Vagina (tissue), 2 donors: ENCODE measurements at regions not wholly inside any gene's neighbourhood (a gene's known extent, or its start where the extent isn't known, plus 50 kb on each side); places are given as distances from the start of the nearest gene placed in this dataset.

Source experiments
- DNase-seq, 2 donors: peaks; one replicate each; pipeline ENCODE4 v3.0.0-alpha.2; 2017; ENCODE audit errors: extremely low spot score in 2 of 2
- H3K27ac ChIP-seq: fragments of 200-600 bp; sonication (generic); one replicate; pipeline ENCODE4 v1.5.1; 2019
- H3K27me3 ChIP-seq: fragments of 200-600 bp; sonication (generic); one replicate; pipeline ENCODE4 v1.5.1; 2019
- H3K36me3 ChIP-seq, 2 donors: fragments of 200-600 bp; sonication (generic); one replicate each; pipeline ENCODE4 v1.5.1; 2017 to 2019
- H3K4me1 ChIP-seq: fragments of 200-600 bp; sonication (generic); one replicate; pipeline ENCODE4 v1.5.1; 2019
- H3K4me3 ChIP-seq, 2 donors: fragments of 200-600 bp; sonication (generic); 1 replicate in 1 of 2; 2 replicates in 1 of 2; pipeline ENCODE4 v1.5.1; 2016 to 2019
- H3K9me3 ChIP-seq: fragments of 200-600 bp; sonication (generic); one replicate; pipeline ENCODE4 v1.5.1; 2019
- CTCF ChIP-seq, 3 experiments: fragments of 450-650 bp in 2 of 3; fragments of 200-600 bp in 1 of 3; sonication (generic) in 1 of 3; IDR thresholded peaks; one replicate each; pipeline ENCODE4 v1.5.1; 2017 to 2019; ENCODE audit warnings: antibody characterized with exemption in 3 of 3, mild to moderate bottlenecking in 2 of 3, moderate library complexity in 2 of 3
- POLR2A ChIP-seq, 2 donors: fragments of 450-650 bp; IDR thresholded peaks; one replicate each; pipeline ENCODE4 v1.6.1; 2017; ENCODE audit warnings: antibody characterized with exemption in 2 of 2, mild to moderate bottlenecking in 2 of 2, moderate library complexity in 2 of 2
- POLR2AphosphoS5 ChIP-seq, 2 donors: sonication (generic); formaldehyde crosslinking; IDR thresholded peaks; one replicate each; pipeline ENCODE4 v1.9.0; 2017; ENCODE audit warnings: antibody characterized with exemption in 2 of 2, mild to moderate bottlenecking in 2 of 2, low read depth in 1 of 2; ENCODE audit not compliant: insufficient read depth in 1 of 2
- intact Hi-C: fragments of 100-400 bp; cut with DNase I; formaldehyde crosslinking; loops from one replicate; pipeline ENCODE4 v1.15.1; 2023

- intact Hi-C loops: no loop called here
- DNase-seq: peak in 1 of 2 donors; percentile 52
- Histone ChIP-seq H3K4me1 (no peaks in the 10 kb centered on the region), H3K4me3 (no peak overlapping the region), H3K9me3 (no peaks in the 10 kb centered on the region), H3K27me3 (peaks cover 2% of the 10 kb centered on the region), H3K36me3 (no peaks in the 10 kb centered on the region), H3K27ac (no peak overlapping the region)
- TF ChIP-seq CTCF (IDR thresholded peaks at IDR 0.05): no peak
- no peak for TF ChIP-seq POLR2A (IDR thresholded peaks at IDR 0.05)
- no peak for TF ChIP-seq POLR2AphosphoS5 (IDR thresholded peaks at IDR 0.05; ENCODE audit: insufficient read depth in 1 of 2, low read depth in 1 of 2)
Measured at GRCh38 chr22:47552541-47553205, 790.2 kb downstream of the TBC1D22A start.

- Histone ChIP-seq H3K9me3 (no peaks in the 10 kb centered on the region), H3K27me3 (peaks cover 2% of the 10 kb centered on the region), H3K36me3 (no peaks in the 10 kb centered on the region), H3K27ac (no peak overlapping the region), H3K4me1 (no peaks in the 10 kb centered on the region), H3K4me3 (no peak overlapping the region)
- no peak for DNase-seq
- TF ChIP-seq POLR2AphosphoS5 (IDR thresholded peaks at IDR 0.05; ENCODE audit: insufficient read depth in 1 of 2, low read depth in 1 of 2) (no peak), POLR2A (IDR thresholded peaks at IDR 0.05) (no peak), CTCF (IDR thresholded peaks at IDR 0.05) (no peak)
- intact Hi-C loops: no loop called here
Measured at GRCh38 chr22:47552024-47552423, 789.6 kb downstream of the TBC1D22A start.

- Histone ChIP-seq H3K4me3 (no peak overlapping the region), H3K27ac (no peak overlapping the region), H3K9me3 (no peaks in the 10 kb centered on the region), H3K4me1 (no peaks in the 10 kb centered on the region), H3K36me3 (no peaks in the 10 kb centered on the region), H3K27me3 (peaks cover 2% of the 10 kb centered on the region)
- TF ChIP-seq CTCF (IDR thresholded peaks at IDR 0.05): no peak
- no peak for TF ChIP-seq POLR2A (IDR thresholded peaks at IDR 0.05)
- TF ChIP-seq POLR2AphosphoS5 (IDR thresholded peaks at IDR 0.05; ENCODE audit: insufficient read depth in 1 of 2, low read depth in 1 of 2): no peak
- intact Hi-C loops: no loop called here
- no peak for DNase-seq
Measured at GRCh38 chr22:47551431-47551775, 789.0 kb downstream of the TBC1D22A start.

- Histone ChIP-seq H3K9me3 (no peaks in the 10 kb centered on the region), H3K27me3 (peaks cover 2% of the 10 kb centered on the region), H3K4me3 (no peak overlapping the region), H3K4me1 (no peaks in the 10 kb centered on the region), H3K27ac (no peak overlapping the region), H3K36me3 (no peaks in the 10 kb centered on the region)
- intact Hi-C loops: no loop called here
- TF ChIP-seq POLR2A (IDR thresholded peaks at IDR 0.05): no peak
- TF ChIP-seq CTCF (IDR thresholded peaks at IDR 0.05): no peak
- no peak for TF ChIP-seq POLR2AphosphoS5 (IDR thresholded peaks at IDR 0.05; ENCODE audit: insufficient read depth in 1 of 2, low read depth in 1 of 2)
- DNase-seq: peak in 1 of 2 donors; percentile 70
Measured at GRCh38 chr22:47550524-47551430, 788.3 kb downstream of the TBC1D22A start.
